Smooth muscle cell (in vitro differentiated cells): ENCODE measurements at regions not wholly inside any gene's neighbourhood (a gene's known extent, or its start where the extent isn't known, plus 50 kb on each side); places are given as distances from the start of the nearest gene placed in this dataset.

Source experiments
- DNase-seq: peaks from one replicate; lab custom pipeline; 2025; ENCODE audit not compliant: unreplicated experiment; lab: John Stamatoyannopoulos, UW
- H2AFZ ChIP-seq: fragments of 200-600 bp; sonication (generic); 2 replicates; pipeline ENCODE4 v1.6.0; 2016; ENCODE audit warnings: antibody characterized with exemption, low read depth, mild to moderate bottlenecking
- H3F3A ChIP-seq: fragments of 200-600 bp; sonication (generic); 2 replicates; pipeline ENCODE4 v1.6.0; 2017; ENCODE audit warnings: antibody characterized with exemption, low read depth
- H3K27ac ChIP-seq: fragments of 200-600 bp; sonication (generic); 2 replicates; pipeline ENCODE4 v1.5.1; 2016; ENCODE audit warnings: low read depth, mild to moderate bottlenecking
- H3K27me3 ChIP-seq: fragments of 200-600 bp; sonication (generic); 2 replicates; pipeline ENCODE4 v1.6.1; 2016; ENCODE audit warnings: low read depth, mild to moderate bottlenecking
- H3K36me3 ChIP-seq: fragments of 200-600 bp; sonication (generic); 2 replicates; pipeline ENCODE4 v1.5.1; 2016; ENCODE audit warnings: low read depth
- H3K4me1 ChIP-seq: fragments of 200-600 bp; sonication (generic); 2 replicates; pipeline ENCODE4 v1.5.1; 2016; ENCODE audit warnings: low read depth
- H3K4me2 ChIP-seq: fragments of 200-600 bp; sonication (generic); 2 replicates; pipeline ENCODE4 v1.6.0; 2016; ENCODE audit warnings: mild to moderate bottlenecking
- H3K4me3 ChIP-seq: fragments of 200-600 bp; sonication (generic); 2 replicates; pipeline ENCODE4 v1.5.1; 2016; ENCODE audit warnings: mild to moderate bottlenecking
- H3K79me2 ChIP-seq: fragments of 200-600 bp; sonication (generic); 2 replicates; pipeline ENCODE4 v1.6.0; 2016; ENCODE audit warnings: low read depth, mild to moderate bottlenecking
- H3K9ac ChIP-seq: fragments of 200-600 bp; sonication (generic); 2 replicates; pipeline ENCODE4 v1.6.0; 2016; ENCODE audit warnings: low read depth
- H3K9me3 ChIP-seq: fragments of 200-600 bp; sonication (generic); replicated peaks from 2 replicates; pipeline ENCODE4 v1.5.1; 2016; ENCODE audit warnings: low read depth
- H4K20me1 ChIP-seq: fragments of 200-600 bp; sonication (generic); 2 replicates; pipeline ENCODE4 v1.6.0; 2016; ENCODE audit warnings: low read depth
- CTCF ChIP-seq: fragments of 200-600 bp; sonication (generic); IDR thresholded peaks from 2 replicates; pipeline ENCODE4 v1.5.1; 2017; ENCODE audit warnings: borderline replicate concordance, mild to moderate bottlenecking, antibody characterized with exemption; ENCODE audit not compliant: insufficient read depth, poor library complexity, severe bottlenecking
- WGBS: methylation state at CpG from one replicate; pipeline ENCODE4 v1.1.7; 2016; ENCODE audit warnings: low lambda C conversion rate; 5-methylcytosine and 5-hydroxymethylcytosine counted together

DNA sequence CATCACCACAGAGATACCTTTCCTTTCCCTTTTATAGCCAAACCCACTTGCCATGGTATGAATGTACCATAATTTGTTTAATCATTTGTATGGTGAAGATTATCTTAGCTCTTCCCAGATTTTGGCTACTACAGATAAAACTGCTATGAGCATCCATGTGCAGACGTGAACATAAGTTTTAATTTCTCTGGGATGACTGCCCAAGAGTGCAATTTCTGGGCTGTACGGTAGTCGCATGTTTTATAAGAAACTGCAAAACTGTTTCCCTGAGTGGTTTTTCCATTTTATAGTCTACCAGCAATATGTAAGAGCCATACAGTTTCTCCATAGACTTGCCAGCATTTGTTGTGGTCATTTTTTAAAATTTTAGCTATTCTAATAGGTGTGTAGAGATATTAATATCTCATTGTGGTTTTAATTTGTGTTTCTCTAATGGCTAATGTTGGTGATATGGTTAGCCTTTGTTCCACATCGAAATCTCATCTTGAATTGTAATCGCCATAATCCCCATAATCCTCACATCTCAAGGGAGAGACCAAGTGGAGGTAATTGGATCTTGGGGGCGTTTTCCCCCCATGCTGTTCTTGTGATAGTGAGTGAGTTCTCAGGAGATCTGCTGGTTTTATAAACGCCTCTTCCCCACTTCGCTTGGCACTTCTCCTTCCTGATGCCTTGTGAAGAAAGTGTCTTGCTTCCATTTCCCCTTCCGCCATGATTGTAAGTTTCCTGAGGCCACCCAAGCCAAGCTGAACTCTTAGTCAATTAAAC lies 628.5 kb upstream of the KLHL29 start:
- DNase-seq = no peak

DNA sequence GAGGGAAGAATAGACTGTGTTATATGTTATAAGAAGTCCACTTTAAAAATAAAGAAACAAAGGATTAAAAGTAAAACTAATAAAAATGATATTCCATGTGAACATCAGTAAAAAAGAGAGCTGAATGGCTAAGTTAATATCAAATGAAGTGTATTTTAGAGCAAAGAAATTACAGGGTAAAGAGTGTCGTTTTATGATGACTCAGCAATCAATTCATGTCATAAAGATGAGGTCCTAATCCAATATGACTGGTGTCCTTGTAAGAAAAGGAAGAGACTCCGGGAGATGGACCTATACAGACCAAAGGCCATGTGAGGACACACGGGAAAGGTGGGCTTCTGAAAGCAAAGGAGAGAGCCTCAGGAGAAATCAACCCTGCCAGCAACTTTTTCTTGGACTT lies 615.5 kb upstream of the KLHL29 start:
- H3K4me1 ChIP-seq = no peaks in the 10 kb centered on the region
- TF ChIP-seq CTCF = no peak
- no peaks in the 10 kb centered on the region for H3K9me3 ChIP-seq
- no peak for DNase-seq
- H3K36me3 ChIP-seq = no peaks in the 10 kb centered on the region
- 84% methylated on average over 3 of the region's 3 CpGs for WGBS
- H3K27me3 ChIP-seq = no peaks in the 10 kb centered on the region
- no peak overlapping the region for H3K9ac ChIP-seq
- no peak overlapping the region for H3K27ac ChIP-seq
- H4K20me1 ChIP-seq = no peaks in the 10 kb centered on the region
- no peak overlapping the region for H3K4me3 ChIP-seq
- no peak overlapping the region for H2AFZ ChIP-seq
- no peaks in the 10 kb centered on the region for H3F3A ChIP-seq
- no peak overlapping the region for H3K4me2 ChIP-seq
- no peaks in the 10 kb centered on the region for H3K79me2 ChIP-seq

More for the DNA sequence above, 628.5 kb upstream of the KLHL29 start:
- WGBS = 94% methylated on average over 9 of the region's 9 CpGs
- Histone ChIP-seq H3K79me2 (no peaks in the 10 kb centered on the region), H3K4me3 (no peak overlapping the region), H4K20me1 (no peaks in the 10 kb centered on the region), H3F3A (no peaks in the 10 kb centered on the region), H3K4me1 (no peaks in the 10 kb centered on the region), H3K4me2 (no peak overlapping the region), H3K36me3 (no peaks in the 10 kb centered on the region), H3K27me3 (no peaks in the 10 kb centered on the region), H3K9me3 (no peaks in the 10 kb centered on the region), H3K9ac (no peak overlapping the region), H3K27ac (no peak overlapping the region), H2AFZ (no peak overlapping the region)
- TF ChIP-seq CTCF = no peak

DNA sequence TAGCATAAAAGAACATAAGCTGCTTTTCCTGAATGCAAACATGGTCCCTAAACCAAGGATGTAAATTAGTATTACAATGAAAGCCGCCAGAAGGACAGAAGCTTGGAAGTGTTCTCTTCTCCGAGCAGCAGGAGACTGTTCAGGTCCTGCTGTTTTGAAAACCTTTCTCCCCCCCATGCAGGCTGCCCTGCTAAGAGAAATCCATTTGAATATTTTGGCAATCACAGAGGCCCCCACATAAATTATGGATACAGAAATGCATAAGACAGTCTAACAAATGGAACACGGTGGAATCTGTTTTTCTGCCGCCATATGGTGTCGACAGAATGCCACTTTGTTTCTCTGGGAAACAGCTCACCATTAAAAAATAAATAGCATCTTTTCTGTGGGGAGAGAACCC lies 600.4 kb upstream of the KLHL29 start:
- 88% methylated on average over 5 of the region's 5 CpGs for WGBS
- H2AFZ ChIP-seq = no peak overlapping the region
- no peaks in the 10 kb centered on the region for H3K36me3 ChIP-seq
- no peaks in the 10 kb centered on the region for H3K79me2 ChIP-seq
- no peaks in the 10 kb centered on the region for H3K27me3 ChIP-seq
- H3K4me2 ChIP-seq = no peak overlapping the region
- H4K20me1 ChIP-seq = no peaks in the 10 kb centered on the region
- no peak overlapping the region for H3K4me3 ChIP-seq
- H3K9ac ChIP-seq = no peak overlapping the region
- H3K4me1 ChIP-seq = no peaks in the 10 kb centered on the region
- H3K27ac ChIP-seq = no peak overlapping the region
- H3K9me3 ChIP-seq = no peaks in the 10 kb centered on the region
- no peaks in the 10 kb centered on the region for H3F3A ChIP-seq
- no peak for TF ChIP-seq CTCF
- no peak for DNase-seq

- no peak overlapping the region for H3K9ac ChIP-seq
These were observed 598.2 kb upstream of the KLHL29 start for GRCh38 chr2:22786817-22787216.

More at GRCh38 chr2:22786817-22787216, 598.2 kb upstream of the KLHL29 start:
- Histone ChIP-seq H3K4me1 (no peaks in the 10 kb centered on the region), H3K79me2 (no peaks in the 10 kb centered on the region), H3K9me3 (no peaks in the 10 kb centered on the region), H3K4me3 (no peak overlapping the region), H4K20me1 (no peaks in the 10 kb centered on the region), H3K36me3 (no peaks in the 10 kb centered on the region), H3K27me3 (no peaks in the 10 kb centered on the region), H2AFZ (no peak overlapping the region), H3K27ac (no peak overlapping the region), H3K4me2 (no peak overlapping the region), H3F3A (no peaks in the 10 kb centered on the region)
- TF ChIP-seq CTCF = no peak
- WGBS = 94% methylated on average over 2 of the region's 2 CpGs
- no peak for DNase-seq
